OCI-LY7 (cell line): ENCODE measurements at regions not wholly inside any gene's neighbourhood (a gene's known extent, or its start where the extent isn't known, plus 50 kb on each side); places are given as distances from the start of the nearest gene placed in this dataset.

Source experiments
- EZH2phosphoT487 ChIP-seq: fragments of 200-600 bp; sonication (generic); IDR thresholded peaks from 2 replicates; pipeline ENCODE4 v1.6.1; 2018; ENCODE audit warnings: low read depth, borderline replicate concordance, mild to moderate bottlenecking, mixed run types, antibody characterized with exemption, low read length, moderate library complexity, mixed read lengths
- TF ChIP-seq, protein P1 (sequence below): fragments of 200-600 bp; sonication (generic); conservative IDR thresholded peaks from 2 replicates; pipeline ENCODE4 v1.5.1; 2014; ENCODE audit warnings: mild to moderate bottlenecking, antibody characterized with exemption, low read length, moderate library complexity, mixed read lengths

DNA sequence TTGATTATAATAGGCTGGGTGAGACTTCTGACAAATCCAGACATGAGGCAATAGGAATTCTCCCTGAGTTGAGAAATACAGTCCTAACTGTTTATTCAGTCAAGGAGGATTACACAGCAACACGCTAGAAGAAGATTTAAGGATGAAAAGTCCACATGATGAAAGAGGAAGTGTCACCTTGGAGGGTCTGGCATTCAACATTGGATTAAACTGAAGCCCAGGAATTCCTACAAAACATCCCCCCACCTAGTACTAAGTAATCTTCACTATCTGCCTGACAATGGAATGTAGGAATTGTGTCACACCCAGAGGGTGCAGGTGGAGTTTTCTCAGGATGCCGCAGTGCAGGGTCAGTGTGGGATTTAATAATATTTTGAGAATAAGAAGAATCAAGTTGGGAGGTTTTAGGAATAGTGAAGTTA is 142.4 kb downstream of the SOCS6 start:
- TF ChIP-seq, protein P1, sequence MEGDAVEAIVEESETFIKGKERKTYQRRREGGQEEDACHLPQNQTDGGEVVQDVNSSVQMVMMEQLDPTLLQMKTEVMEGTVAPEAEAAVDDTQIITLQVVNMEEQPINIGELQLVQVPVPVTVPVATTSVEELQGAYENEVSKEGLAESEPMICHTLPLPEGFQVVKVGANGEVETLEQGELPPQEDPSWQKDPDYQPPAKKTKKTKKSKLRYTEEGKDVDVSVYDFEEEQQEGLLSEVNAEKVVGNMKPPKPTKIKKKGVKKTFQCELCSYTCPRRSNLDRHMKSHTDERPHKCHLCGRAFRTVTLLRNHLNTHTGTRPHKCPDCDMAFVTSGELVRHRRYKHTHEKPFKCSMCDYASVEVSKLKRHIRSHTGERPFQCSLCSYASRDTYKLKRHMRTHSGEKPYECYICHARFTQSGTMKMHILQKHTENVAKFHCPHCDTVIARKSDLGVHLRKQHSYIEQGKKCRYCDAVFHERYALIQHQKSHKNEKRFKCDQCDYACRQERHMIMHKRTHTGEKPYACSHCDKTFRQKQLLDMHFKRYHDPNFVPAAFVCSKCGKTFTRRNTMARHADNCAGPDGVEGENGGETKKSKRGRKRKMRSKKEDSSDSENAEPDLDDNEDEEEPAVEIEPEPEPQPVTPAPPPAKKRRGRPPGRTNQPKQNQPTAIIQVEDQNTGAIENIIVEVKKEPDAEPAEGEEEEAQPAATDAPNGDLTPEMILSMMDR = no peak
- TF ChIP-seq EZH2phosphoT487 = no peak
